B cell (primary cell): ENCODE measurements at regions not wholly inside any gene's neighbourhood (a gene's known extent, or its start where the extent isn't known, plus 50 kb on each side); places are given as distances from the start of the nearest gene placed in this dataset.

Source experiments
- CTCF ChIP-seq: fragments of 200-600 bp; IDR thresholded peaks from one replicate; pipeline ENCODE4 v1.8.0; 2022; ENCODE audit warnings: antibody characterized with exemption, mild to moderate bottlenecking
- EZH2 ChIP-seq: IDR thresholded peaks from 2 replicates; pipeline ENCODE4 v1.6.1; 2012; ENCODE audit warnings: borderline replicate concordance, low read depth, mild to moderate bottlenecking, moderate library complexity, low read length; ENCODE audit not compliant: insufficient read depth, poor library complexity, severe bottlenecking

DNA sequence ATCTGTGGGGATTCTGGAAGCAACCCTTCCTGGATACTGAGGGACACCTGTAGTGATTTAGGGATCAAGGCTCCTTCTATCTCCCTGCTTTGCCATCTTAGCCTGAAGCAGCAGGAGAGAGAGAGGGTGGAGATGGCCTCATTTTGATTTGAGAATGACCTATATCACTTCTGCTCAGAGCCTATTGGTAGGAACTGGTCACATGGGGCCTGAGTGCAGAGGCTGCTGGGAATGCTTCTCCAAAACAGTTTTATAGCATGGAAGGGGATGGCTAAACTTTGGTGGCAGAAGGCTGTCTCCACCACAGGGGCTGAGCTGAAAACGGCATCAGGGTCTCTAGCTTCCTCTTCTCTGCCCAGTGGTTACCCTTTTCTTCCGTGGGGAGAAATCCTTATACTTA is 105.8 kb downstream of the TBX19 start:
- TF ChIP-seq EZH2 = no peak
- TF ChIP-seq CTCF = no peak
